Epithelial cell of proximal tubule (primary cell): ENCODE measurements at regions not wholly inside any gene's neighbourhood (a gene's known extent, or its start where the extent isn't known, plus 50 kb on each side); places are given as distances from the start of the nearest gene placed in this dataset.
A peak's percentile ranks its signal among the peaks of the same experiment; 100 is the strongest.

Experiments used
- DNase-seq: peaks from one replicate; pipeline ENCODE4 v3.0.0-alpha.2; 2011; ENCODE audit warnings: low read depth
- H3K4me3 ChIP-seq: 2 replicates; pipeline ENCODE4 v1.5.1; 2011; ENCODE audit warnings: low read depth, mild to moderate bottlenecking, low read length
- TF ChIP-seq, protein P1 (sequence below): conservative IDR thresholded peaks from 2 replicates; pipeline ENCODE4 v1.5.1; 2012; ENCODE audit warnings: low read depth, mild to moderate bottlenecking, low read length

DNA sequence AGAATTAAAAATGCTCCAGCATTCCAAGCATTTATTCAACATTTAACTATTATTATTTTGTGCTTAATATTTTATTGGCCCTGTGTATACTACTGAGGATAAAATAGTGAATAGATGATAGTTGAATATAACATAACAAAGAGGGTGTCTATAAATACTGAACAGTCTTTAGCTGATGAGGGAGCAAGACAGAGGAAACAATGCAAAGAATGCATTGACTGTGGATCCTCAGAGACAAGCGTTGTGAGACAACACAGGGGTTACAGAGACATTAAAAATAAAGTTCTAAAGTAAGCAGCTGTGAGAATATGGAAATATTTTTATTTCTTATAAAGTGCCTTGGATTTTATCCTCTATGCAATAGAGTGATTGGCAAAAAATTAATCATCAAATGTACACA lies 1133.1 kb downstream of the PLA2G4A start:
- TF ChIP-seq, protein P1, sequence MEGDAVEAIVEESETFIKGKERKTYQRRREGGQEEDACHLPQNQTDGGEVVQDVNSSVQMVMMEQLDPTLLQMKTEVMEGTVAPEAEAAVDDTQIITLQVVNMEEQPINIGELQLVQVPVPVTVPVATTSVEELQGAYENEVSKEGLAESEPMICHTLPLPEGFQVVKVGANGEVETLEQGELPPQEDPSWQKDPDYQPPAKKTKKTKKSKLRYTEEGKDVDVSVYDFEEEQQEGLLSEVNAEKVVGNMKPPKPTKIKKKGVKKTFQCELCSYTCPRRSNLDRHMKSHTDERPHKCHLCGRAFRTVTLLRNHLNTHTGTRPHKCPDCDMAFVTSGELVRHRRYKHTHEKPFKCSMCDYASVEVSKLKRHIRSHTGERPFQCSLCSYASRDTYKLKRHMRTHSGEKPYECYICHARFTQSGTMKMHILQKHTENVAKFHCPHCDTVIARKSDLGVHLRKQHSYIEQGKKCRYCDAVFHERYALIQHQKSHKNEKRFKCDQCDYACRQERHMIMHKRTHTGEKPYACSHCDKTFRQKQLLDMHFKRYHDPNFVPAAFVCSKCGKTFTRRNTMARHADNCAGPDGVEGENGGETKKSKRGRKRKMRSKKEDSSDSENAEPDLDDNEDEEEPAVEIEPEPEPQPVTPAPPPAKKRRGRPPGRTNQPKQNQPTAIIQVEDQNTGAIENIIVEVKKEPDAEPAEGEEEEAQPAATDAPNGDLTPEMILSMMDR = no peak
- no peak for DNase-seq
- no peak overlapping the region for H3K4me3 ChIP-seq

DNA sequence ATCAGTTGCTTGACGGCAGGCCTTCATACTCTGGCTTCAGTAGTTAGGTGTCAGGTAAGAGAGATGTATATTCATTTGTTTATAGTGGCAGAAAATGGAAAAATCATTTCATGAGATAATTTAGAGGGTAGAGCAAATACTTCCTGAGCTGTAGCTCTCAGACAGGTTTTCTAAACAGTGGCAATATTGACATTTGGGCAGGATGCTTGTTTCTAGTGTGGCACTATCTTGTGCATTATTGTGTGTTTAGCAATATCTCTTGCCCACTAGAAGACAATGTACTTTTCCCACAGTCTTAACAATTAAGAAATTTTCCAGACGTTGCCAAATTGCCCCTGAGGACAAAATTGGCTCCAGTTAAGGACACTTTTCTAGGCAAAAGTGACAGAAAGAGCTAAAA lies 1143.1 kb downstream of the PLA2G4A start:
- no peak overlapping the region for H3K4me3 ChIP-seq
- TF ChIP-seq, protein P1 = no peak
- no peak for DNase-seq

DNA sequence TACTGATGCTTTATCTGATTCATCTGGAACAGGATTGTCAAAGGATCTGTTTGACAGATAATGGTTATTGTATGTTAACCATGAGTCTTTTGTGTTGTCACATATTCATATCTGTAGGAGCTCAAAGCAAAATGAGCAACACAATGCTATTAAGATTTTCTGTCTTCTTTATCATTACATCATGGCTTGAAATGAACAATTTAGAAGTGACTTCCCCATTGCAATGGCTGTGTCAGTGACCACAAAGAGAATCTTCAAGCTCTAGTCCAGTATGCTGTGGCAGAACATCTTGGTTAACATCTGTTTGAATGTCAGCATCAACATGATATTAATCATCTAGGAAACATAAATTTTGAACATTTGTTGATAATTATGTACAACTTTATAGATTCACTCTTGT lies 1148.5 kb downstream of the PLA2G4A start:
- TF ChIP-seq, protein P1 = no peak
- no peak for DNase-seq
- no peak overlapping the region for H3K4me3 ChIP-seq

DNA sequence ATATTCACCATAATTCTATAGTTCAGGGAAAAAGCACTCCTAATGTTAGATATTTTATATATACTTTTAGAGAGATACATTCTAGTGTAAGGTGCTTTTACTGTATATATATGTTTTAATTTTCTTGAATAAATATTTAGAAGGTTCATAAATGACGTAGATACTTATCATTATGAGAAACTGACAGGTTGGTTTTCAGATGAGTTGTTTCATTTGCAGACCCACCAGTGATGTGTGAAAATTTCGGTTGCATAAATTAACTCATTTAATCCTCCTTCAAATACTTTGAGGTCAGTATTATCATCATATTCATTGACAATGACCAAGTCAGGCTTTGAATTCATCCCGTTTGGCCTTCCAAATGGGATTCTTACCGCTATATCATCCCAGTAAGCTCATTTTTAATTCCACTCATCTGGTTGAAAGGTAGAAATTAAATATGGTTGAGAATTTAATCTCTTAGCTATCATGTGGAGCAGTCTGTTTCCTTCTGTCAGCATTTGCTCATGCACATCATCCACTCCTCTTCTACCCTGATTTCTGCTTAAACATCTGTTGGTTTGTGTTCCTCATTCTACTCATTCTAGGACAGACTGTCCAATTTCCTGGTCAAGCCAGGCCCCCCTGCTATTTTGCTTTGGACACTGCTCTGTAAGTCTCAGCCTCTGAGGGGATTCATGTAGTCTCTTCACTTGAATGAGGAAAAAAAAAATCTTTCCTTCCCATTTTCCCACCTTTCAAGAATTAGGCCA lies 1156.6 kb downstream of the PLA2G4A start:
- H3K4me3 ChIP-seq = no peak overlapping the region
- TF ChIP-seq, protein P1 = no peak
- DNase-seq = no peak

DNA sequence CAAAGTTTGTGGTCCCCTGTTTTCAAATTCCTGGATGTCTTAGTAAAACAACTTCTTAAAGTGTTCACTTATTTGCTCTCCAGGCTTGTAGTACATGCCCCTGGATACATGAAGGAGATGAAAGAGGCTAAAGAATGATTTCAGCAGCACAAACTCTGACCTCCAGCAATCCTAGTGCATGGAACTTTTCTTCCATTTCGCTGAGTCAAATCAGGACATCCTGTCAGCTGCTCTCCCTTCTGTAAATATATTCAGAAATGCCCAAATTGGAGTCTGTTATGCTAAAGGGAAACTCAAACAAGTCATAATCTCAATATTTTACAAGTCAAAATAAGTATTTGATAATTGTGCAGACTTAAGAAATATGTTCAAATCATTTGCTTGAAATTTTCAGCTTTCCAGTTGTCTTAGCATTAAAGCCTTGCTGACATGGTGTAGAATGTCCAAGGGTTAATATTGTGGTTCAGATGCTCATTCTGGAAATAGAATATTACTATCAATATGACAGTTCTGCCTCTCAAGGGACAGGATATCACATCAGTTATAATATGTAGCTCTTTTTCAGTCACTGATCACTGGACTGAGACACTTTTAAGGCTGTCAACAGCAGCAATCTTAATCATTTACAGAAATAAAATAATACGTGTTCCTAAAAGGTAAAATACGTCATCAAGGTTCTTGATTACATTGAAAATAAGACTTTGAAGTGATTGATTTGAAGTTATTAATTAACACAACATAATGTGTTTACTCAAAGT lies 1157.3 kb downstream of the PLA2G4A start:
- peak; percentile 42 for DNase-seq
- TF ChIP-seq, protein P1 = no peak
- no peak overlapping the region for H3K4me3 ChIP-seq

DNA sequence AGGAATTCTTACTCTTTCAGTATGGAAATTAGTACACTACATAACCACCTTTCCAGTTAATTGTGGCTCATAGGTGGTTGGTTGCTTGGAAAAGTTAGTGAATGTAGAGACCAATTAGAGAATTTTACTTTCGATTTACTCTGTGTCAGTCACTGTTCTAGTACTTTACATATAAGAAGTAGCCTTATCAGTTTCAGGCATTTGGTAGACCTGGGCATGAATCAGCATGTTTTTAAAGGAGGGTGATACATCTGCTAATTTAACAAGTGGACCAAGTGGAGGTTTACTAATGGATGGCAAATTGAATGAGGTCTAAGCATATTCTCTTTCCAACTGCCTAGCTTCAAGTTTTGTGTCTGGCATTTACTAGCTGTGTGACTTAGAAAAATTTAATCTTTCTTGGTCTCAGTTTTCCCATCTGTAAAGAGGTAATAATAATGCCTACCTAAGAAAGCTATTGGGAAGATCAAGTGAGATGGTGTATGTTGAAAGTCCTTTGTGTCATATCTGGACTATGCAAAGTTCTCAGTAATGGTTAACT lies 1158.6 kb downstream of the PLA2G4A start:
- no peak overlapping the region for H3K4me3 ChIP-seq
- no peak for DNase-seq
- TF ChIP-seq, protein P1 = no peak
